ENCODE measurements at regions not wholly inside any gene's neighbourhood (a gene's known extent, or its start where the extent isn't known, plus 50 kb on each side); places are given as distances from the start of the nearest gene placed in this dataset.

DNA sequence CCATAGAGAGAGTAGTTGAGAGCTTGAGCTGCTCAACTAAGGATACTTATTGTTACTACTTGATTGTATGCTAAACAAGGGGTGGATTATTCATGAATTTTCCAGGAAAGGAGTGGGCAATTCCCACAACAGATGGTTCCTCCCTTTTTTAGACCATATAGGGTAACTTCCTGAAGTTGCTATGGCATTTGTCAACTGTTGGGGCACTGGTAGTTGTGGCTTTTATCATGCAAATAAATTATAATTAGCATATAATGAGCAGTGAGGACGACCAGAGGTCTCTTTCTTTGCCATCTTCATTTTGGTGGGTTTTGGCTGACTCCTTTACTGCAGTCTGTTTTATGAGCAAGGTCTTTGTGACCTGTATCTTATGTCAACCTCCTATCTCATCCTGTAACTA is 1403.5 kb upstream of the PABPC4L start:
- 57% methylated on average over 1 of the region's 1 CpG for WGBS
- no peak for TF ChIP-seq POLR2AphosphoS5 (IDR thresholded peaks at IDR 0.05)
- TF ChIP-seq, protein P1, sequence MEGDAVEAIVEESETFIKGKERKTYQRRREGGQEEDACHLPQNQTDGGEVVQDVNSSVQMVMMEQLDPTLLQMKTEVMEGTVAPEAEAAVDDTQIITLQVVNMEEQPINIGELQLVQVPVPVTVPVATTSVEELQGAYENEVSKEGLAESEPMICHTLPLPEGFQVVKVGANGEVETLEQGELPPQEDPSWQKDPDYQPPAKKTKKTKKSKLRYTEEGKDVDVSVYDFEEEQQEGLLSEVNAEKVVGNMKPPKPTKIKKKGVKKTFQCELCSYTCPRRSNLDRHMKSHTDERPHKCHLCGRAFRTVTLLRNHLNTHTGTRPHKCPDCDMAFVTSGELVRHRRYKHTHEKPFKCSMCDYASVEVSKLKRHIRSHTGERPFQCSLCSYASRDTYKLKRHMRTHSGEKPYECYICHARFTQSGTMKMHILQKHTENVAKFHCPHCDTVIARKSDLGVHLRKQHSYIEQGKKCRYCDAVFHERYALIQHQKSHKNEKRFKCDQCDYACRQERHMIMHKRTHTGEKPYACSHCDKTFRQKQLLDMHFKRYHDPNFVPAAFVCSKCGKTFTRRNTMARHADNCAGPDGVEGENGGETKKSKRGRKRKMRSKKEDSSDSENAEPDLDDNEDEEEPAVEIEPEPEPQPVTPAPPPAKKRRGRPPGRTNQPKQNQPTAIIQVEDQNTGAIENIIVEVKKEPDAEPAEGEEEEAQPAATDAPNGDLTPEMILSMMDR (IDR thresholded peaks at IDR 0.05), result no peak
- no peak for TF ChIP-seq POLR2A (IDR thresholded peaks at IDR 0.05; ENCODE audit: low read depth)
- TF ChIP-seq EP300 (IDR thresholded peaks at IDR 0.05), result no peak
- Histone ChIP-seq H3K27me3 (no peaks in the 10 kb centered on the region), H3K9me3 (peaks cover 0 to 3% (median 0%) of the 10 kb centered on the region in 4 donors), H3K4me3 (no peak overlapping the region), H3K36me3 (no peaks in the 10 kb centered on the region), H3K27ac (replicated peaks in 1 of 4) (no peak overlapping the region), H3K4me1 (no peaks in the 10 kb centered on the region)
- no peak for DNase-seq (ENCODE audit: extremely low spot score)
- intact Hi-C loops (cut with DNase I), result no loop called here

DNA sequence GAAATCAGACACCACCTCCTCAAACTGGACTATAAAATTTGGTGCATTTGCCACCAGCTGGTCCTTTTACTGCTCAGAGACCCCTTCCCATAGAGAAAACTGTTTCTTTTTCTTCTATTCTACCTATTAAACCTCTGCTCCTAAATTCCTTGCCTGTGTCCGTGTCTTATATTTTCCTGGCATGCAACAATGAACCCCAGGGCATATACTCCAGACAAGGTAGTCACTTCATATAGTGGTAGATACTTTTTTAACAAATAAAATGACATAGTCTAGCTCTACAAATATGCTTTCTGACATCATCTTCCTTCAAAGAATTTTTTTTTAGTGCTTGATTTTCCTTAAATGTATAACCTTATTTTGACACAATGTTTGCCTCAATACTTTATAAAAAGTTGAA is 1402.9 kb upstream of the PABPC4L start:
- no peaks in the 10 kb centered on the region for H3K4me1 ChIP-seq

DNA sequence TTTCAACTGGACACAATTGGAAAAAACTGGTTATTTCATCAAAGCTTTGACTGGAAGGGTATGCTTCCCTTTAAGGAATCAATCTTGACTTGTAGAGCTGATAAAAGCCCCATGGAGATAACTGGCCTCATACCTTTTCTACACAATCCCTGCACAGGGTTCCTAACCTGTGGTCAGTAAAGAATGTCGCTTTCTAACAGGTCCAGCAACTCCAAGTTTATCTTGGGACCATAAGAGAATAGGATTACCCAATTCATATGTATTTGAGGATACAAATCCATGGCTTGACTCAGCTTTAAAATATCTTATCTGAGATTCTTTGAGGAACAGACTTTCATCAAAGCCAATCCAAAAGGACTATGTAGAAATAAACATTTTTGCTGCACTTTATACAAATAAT is 1399.8 kb upstream of the PABPC4L start:
- intact Hi-C loops (cut with DNase I), result no loop called here
- Histone ChIP-seq H3K4me1 (no peaks in the 10 kb centered on the region), H3K9me3 (peaks cover 0 to 10% (median 0%) of the 10 kb centered on the region in 4 donors), H3K4me3 (no peak overlapping the region), H3K27me3 (no peaks in the 10 kb centered on the region), H3K36me3 (no peaks in the 10 kb centered on the region), H3K27ac (replicated peaks in 1 of 4) (no peak overlapping the region)
- WGBS, result 85% methylated on average over 1 of the region's 1 CpG
- DNase-seq (ENCODE audit: extremely low spot score), result no peak
- TF ChIP-seq, protein P1 (IDR thresholded peaks at IDR 0.05), result no peak
- TF ChIP-seq POLR2AphosphoS5 (IDR thresholded peaks at IDR 0.05) (no peak), POLR2A (IDR thresholded peaks at IDR 0.05; ENCODE audit: low read depth) (no peak), EP300 (IDR thresholded peaks at IDR 0.05) (no peak)

More for the DNA sequence above, 1402.9 kb upstream of the PABPC4L start:
- no peak overlapping the region for H3K4me3 ChIP-seq
- H3K27me3 ChIP-seq, result no peaks in the 10 kb centered on the region
- H3K27ac ChIP-seq (replicated peaks in 1 of 4), result no peak overlapping the region
- intact Hi-C loops (cut with DNase I), result no loop called here
- no peak for DNase-seq (ENCODE audit: extremely low spot score)
- 78% methylated on average over 1 of the region's 1 CpG for WGBS
- TF ChIP-seq POLR2AphosphoS5 (IDR thresholded peaks at IDR 0.05) (no peak), EP300 (IDR thresholded peaks at IDR 0.05) (no peak), POLR2A (IDR thresholded peaks at IDR 0.05; ENCODE audit: low read depth) (no peak)
- TF ChIP-seq, protein P1 (IDR thresholded peaks at IDR 0.05), result no peak
- peaks cover 0 to 7% (median 0%) of the 10 kb centered on the region in 4 donors for H3K9me3 ChIP-seq
- H3K36me3 ChIP-seq, result no peaks in the 10 kb centered on the region

DNA sequence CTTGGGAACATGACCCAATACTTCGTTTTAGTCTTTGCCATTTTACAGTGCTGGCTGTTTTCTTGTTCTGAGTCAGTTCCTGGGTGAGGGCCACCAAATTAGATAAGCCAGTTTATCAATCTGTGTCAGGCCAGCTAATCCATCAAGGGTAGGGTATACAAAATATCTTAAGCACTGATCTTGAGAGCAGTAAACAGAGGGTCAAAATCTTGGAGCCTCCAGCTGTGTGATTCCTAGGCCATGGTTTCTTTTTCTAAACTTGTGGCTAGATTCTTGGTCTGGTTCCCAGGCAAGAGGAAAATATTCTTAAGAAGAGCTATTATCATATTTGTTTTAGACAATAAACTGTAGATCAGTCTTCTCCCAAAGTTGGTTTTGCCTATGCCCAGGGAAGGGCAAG is 1396.6 kb upstream of the PABPC4L start:
- DNase-seq (ENCODE audit: extremely low spot score), result no peak
- WGBS, result 57% methylated on average over 1 of the region's 1 CpG
- H3K4me3 ChIP-seq, result no peak overlapping the region
- H3K4me1 ChIP-seq, result no peaks in the 10 kb centered on the region
- peaks cover 0 to 10% (median 0%) of the 10 kb centered on the region in 4 donors for H3K9me3 ChIP-seq
- TF ChIP-seq, protein P1 (IDR thresholded peaks at IDR 0.05), result no peak
- TF ChIP-seq POLR2AphosphoS5 (IDR thresholded peaks at IDR 0.05), result no peak
- no peak for TF ChIP-seq POLR2A (IDR thresholded peaks at IDR 0.05; ENCODE audit: low read depth)
- TF ChIP-seq EP300 (IDR thresholded peaks at IDR 0.05), result no peak
- H3K27me3 ChIP-seq, result no peaks in the 10 kb centered on the region
- H3K36me3 ChIP-seq, result no peaks in the 10 kb centered on the region
- intact Hi-C loops (cut with DNase I), result no loop called here
- H3K27ac ChIP-seq (replicated peaks in 1 of 4), result no peak overlapping the region

DNA sequence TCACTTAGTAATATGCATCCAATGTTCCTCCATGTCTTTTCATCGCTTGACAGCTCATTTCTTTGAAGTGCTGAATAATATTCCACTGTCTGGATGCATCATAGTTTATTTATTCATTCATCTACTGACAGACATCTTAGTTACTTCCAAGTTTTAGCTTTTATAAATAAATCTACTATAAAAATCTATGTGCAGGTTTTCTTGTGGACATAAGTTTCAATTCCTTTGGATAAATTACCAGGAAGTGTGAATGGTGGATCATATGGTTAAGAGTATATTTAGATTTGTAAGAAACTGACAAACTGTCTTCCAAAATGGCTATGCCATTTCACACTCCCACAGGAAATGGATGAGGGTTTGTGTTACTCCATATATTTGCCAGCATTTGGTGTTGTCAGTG is 1392.9 kb upstream of the PABPC4L start:
- no peak overlapping the region for H3K4me3 ChIP-seq
- peaks cover 0 to 3% (median 0%) of the 10 kb centered on the region in 4 donors for H3K9me3 ChIP-seq
- H3K36me3 ChIP-seq, result no peaks in the 10 kb centered on the region
- no peak for TF ChIP-seq EP300 (IDR thresholded peaks at IDR 0.05)
- TF ChIP-seq, protein P1 (IDR thresholded peaks at IDR 0.05), result no peak
- TF ChIP-seq POLR2A (IDR thresholded peaks at IDR 0.05; ENCODE audit: low read depth), result no peak
- no peak for TF ChIP-seq POLR2AphosphoS5 (IDR thresholded peaks at IDR 0.05)
- no peaks in the 10 kb centered on the region for H3K4me1 ChIP-seq
- H3K27ac ChIP-seq (replicated peaks in 1 of 4), result no peak overlapping the region
- H3K27me3 ChIP-seq, result no peaks in the 10 kb centered on the region
- no peak for DNase-seq (ENCODE audit: extremely low spot score)
- WGBS, result 88% methylated on average over 1 of the region's 1 CpG
- intact Hi-C loops (cut with DNase I), result no loop called here
